ENCODE measurements at regions not wholly inside any gene's neighbourhood (a gene's known extent, or its start where the extent isn't known, plus 50 kb on each side); places are given as distances from the start of the nearest gene placed in this dataset.

DNA sequence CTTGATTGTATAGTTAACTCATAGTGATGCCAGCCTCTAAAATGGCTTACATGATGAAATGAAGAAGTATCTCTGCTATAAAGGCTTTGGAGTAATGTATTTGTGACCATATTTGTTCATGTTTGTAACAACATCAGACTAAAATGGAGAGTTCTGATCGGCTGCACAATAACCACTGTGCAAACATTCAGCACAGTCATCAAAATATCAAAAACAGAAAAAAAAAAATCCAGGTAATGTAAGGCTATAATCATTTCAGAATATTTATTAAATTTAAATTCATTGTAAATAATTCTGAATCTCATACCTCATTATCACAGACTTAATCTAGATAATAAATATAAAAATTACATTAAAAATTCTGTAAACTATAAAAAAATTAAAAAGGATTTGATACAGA is 1161.8 kb downstream of the MRPL39 start:
- TF ChIP-seq EZH2 (IDR thresholded peaks at IDR 0.05) (no peak), POLR2AphosphoS5 (IDR thresholded peaks at IDR 0.05; ENCODE audit: borderline replicate concordance, low read depth, low read length) (no peak), FOXP2 (optimal IDR thresholded peaks at IDR 0.05; ENCODE audit: control extremely low read depth, extremely low read length, insufficient read depth) (no peak)

Data from SK-N-MC (cell line).